ENCODE measurements at regions not wholly inside any gene's neighbourhood (a gene's known extent, or its start where the extent isn't known, plus 50 kb on each side); places are given as distances from the start of the nearest gene placed in this dataset.
"Not testable (repeated sequence)": the region's sequence is repeated elsewhere in the genome, so short reads cannot be mapped to it uniquely, and the experiment has no call there.

DNA sequence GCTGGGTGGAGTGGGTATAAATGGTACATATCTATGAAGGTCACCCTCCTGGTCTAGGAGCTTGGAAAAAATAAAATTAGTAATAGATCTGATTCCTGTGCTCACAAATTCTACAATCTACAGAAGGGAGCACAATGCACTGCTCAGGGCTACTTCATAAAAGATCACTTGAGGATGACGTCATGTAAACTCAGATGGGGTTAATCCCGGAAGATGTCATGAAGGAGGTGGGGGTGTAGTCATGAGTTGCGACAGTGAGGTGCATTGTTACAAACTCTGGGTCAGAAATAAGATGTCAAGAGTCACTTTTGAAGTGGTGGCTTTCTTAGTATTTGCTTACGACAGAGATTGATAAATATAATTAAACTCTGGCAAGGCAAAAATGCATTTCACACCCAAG is 68.2 kb downstream of the LHX9 start:
- intact Hi-C loops (cut with micrococcal nuclease) = no loop called here

GRCh38 chr1:197986817-197987216 is 69.6 kb downstream of the LHX9 start:
- intact Hi-C loops (cut with micrococcal nuclease) = no loop called here

GRCh38 chr1:197987294-197987693 is 70.1 kb downstream of the LHX9 start:
- intact Hi-C loops (cut with micrococcal nuclease) = no loop called here

DNA sequence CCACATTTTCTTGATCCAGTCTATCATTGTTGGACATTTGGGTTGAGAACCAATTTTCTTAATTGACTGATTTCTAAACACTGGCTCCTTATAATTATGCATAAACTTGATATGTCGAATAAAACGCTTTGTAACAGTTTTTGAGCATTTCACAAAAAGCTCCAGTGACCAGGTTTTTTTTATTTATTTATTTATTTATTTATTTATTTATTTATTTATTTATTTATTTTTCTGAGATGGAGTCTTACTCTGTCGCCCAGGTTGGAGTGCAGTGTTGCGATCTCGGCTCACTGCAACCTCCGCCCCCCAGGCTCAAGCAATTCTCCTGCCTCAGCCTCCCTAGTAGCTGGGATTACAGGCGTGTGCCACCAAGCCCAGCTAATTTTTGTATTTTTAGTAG is 71.4 kb downstream of the LHX9 start:
- intact Hi-C loops (cut with micrococcal nuclease) = not testable (repeated sequence)

DNA sequence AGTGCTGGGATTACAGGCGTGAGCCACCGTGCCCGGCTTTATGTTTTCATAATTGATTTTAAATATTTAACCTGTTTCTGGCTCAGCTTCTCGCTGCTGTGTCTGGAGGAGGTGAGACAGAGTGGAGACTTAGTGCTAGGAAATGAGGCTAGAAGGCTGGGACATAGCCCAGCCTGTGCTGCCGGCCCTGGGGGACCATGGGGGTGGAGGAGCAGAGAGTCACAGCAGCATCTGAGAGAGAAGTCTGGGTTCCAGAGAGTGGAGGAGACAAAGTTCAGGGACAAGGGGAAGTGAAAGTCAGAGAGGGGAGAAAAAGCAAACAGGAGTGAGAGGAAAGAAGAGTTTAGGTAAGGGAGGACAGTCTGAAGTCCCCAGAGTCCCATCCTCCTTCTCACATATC is 71.9 kb downstream of the LHX9 start:
- intact Hi-C loops (cut with micrococcal nuclease) = no loop called here

DNA sequence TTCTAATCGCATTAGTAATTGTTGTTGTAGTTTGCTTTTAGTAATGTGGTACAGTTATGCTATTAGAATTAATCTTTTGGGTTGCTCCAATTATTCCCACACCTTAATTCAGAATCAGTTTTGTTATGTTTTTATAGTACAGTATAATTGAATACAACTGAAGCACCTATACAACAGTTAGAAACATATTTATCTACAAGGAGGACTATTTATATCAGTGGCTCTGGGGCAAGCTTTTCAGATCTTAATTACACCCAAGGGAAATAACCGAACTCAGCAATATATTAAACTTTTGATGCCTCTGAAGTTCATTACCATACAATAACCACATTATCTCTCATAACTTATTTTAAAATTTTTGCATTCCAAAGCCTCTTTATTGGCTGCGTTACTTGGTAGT is 74.4 kb downstream of the LHX9 start:
- intact Hi-C loops (cut with micrococcal nuclease) = no loop called here

- intact Hi-C loops (cut with micrococcal nuclease) = no loop called here
Measured at GRCh38 chr1:197994907-197995407, 77.8 kb downstream of the LHX9 start.

DNA sequence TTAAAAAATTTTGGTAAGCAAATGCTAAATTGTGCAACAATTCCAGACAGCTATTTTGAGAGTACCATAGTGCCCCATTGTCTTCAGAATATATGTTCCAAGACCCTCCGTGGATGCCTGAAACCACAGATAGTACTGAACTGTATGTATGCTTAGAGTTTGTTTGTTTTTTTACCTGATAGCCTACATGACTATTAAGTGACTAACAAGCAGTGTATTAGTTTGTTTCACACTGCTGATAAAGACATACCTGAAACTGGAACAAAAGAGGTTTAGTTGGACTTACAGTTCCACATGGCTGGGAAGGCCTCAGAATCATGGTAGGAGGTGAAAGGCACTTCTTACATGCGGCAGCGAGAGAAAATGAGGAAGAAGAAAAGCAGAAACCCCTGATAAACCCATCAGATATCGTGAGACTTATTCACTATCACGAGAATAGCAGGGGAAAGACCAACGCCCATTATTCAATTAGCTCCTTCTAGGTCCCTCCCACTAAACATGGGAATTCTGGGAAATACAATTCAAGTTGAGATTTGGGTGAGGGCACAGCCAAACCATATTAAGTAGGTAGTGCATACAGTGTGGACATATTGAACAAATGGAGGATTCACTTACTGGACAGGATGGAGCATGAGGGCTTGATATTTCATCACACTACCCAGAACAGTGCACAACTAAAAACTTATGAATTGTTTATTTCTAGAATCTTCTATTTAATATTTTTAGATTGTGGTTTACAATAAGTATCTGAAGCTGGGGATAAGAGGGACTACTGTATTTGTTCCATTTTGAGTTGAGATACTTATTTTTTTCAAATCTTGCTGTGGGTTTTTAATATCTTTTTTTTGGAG is 78.5 kb downstream of the LHX9 start:
- intact Hi-C loops (cut with micrococcal nuclease) = no loop called here

- intact Hi-C loops (cut with micrococcal nuclease) = not testable (repeated sequence)
Measured at GRCh38 chr1:197996259-197996512, 79.0 kb downstream of the LHX9 start.

DNA sequence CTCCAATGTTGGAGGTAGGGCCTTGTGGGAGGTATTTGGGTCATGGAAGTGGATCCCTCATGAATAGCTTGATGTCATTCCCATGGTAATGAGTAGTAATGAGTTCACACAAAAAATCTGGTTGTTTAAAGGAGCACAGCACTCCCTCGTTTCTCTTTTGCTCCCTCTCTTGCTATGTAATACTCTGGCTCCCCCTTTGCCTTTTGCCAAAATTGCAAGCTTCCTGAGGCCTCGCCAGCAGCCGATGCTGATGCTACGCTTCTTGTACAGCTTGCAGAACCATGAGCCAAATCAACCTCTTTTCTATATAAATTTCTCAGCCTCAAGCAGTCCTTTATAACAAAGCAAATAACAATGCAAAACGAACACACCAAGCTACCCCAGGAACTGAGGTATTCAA is 80.9 kb downstream of the LHX9 start:
- intact Hi-C loops (cut with micrococcal nuclease) = no loop called here

- intact Hi-C loops (cut with micrococcal nuclease) = no loop called here
Measured at GRCh38 chr1:198001776-198002408, 84.7 kb downstream of the LHX9 start.

DNA sequence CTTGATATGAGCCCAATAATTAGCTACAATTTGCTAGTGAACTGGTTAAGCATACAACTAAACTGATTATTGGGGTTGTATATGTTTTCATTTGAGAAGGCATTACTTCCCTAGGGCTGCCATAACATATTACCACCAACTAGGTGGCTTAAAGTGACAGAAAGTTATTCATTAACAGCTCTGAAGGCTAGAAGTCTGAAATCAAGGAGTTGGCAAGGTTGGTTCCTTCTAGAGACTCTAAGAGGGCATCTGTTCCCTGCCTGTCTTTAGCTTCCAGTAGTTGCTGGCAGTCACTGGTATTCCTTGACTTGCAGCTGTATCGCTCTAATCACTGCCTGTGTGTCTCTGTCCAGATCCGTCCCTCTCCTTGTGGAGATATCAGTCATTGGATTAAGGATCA is 86.3 kb downstream of the LHX9 start:
- intact Hi-C loops (cut with micrococcal nuclease) = no loop called here

GRCh38 chr1:198007011-198007410 is 89.8 kb downstream of the LHX9 start:
- intact Hi-C loops (cut with micrococcal nuclease) = no loop called here

DNA sequence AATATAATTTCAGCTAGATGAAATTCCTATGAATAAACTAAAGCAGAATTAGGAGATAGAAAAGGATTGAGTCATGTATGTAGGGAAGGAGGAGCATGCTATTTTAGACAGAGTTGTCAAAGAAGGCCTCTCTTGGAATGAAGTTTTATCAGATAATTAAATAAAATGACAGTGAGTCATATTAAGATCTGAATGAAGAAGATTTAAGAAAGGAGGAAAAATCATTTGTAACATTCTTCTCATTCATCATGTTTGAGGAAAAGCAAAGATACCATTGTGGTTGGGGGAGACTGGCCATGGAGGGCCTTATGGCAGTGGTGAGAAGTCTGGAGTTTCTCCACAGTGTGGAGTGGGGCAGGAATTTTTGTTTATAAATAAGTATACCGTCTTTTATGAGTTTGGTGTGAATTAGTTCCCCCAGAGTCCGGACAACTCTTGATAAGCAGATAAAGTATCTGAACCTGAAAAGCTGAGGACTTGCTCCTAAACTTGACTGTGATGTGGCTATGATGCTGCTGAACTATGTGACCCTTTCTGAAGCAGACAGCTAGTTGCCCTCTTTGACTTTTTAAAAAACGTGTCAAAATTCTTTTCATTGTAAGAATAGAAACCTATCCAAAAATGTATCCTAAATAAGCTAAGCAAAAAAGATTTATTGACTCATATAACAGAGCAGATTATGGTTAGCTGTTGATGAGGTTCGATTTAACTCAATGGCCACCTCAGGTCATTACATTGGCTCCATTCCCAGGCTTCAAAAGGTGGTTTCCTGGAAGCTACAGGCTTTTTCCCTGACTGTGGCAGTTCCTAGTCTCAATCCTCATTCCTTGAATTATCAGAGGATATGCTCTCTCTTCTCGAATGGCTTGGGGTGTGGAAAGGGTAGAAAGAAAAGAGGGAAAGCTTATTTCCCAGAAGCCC is 90.8 kb downstream of the LHX9 start:
- intact Hi-C loops (cut with micrococcal nuclease) = no loop called here

DNA sequence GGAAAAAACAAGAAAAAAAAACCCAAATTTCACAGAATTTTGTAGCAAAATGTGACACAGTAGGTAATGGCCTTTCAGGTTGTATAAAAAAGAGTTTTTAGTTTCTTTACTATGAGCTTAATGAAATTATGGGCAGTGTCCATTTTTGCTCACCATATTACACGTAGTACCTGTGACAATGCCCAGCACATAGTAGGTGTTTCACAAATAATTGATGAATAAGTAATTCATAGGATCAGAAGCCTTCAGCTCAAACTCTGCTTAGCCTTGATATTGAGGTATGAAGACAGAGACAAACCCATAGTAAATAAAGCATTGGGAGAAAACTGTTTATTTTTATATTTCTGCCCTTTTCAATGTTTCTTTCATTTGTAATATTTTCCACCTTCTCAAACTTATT is 97.2 kb downstream of the LHX9 start:
- intact Hi-C loops (cut with micrococcal nuclease) = no loop called here

GRCh38 chr1:198015309-198015708 is 98.1 kb downstream of the LHX9 start:
- intact Hi-C loops (cut with micrococcal nuclease) = no loop called here

- intact Hi-C loops (cut with micrococcal nuclease) = no loop called here
Measured at GRCh38 chr1:198018529-198018928, 101.4 kb downstream of the LHX9 start.

GRCh38 chr1:198019126-198019525 is 102.0 kb downstream of the LHX9 start:
- intact Hi-C loops (cut with micrococcal nuclease) = no loop called here

GRCh38 chr1:198024336-198024735 is 107.2 kb downstream of the LHX9 start:
- intact Hi-C loops (cut with micrococcal nuclease) = no loop called here

GRCh38 chr1:198024782-198025181 is 107.6 kb downstream of the LHX9 start:
- intact Hi-C loops (cut with micrococcal nuclease) = no loop called here

- intact Hi-C loops (cut with micrococcal nuclease) = no loop called here
Measured at GRCh38 chr1:198030682-198031081, 113.5 kb downstream of the LHX9 start.

GRCh38 chr1:198031086-198031485 is 113.9 kb downstream of the LHX9 start:
- intact Hi-C loops (cut with micrococcal nuclease) = no loop called here

Data from T-helper 1 cell treated with Interleukin-12 subunit alpha and Interleukin-12 subunit beta and Interleukin-4 antibody, amounts not matched to agents 30 ng/mL and 1 ng/mL, for 36 hours (primary cell).